HFFc6 (cell line): ENCODE measurements at regions not wholly inside any gene's neighbourhood (a gene's known extent, or its start where the extent isn't known, plus 50 kb on each side); places are given as distances from the start of the nearest gene placed in this dataset.
"Not testable (repeated sequence)": the region's sequence is repeated elsewhere in the genome, so short reads cannot be mapped to it uniquely, and the experiment has no call there.

Source experiments
- DNase-seq: peaks from one replicate; pipeline ENCODE4 v3.0.0-alpha.2; 2018
- H3K27ac Mint-ChIP-seq: 2 replicates; pipeline ENCODE4 v1.8.0; 2020; ENCODE audit warnings: mild to moderate bottlenecking, mixed read lengths
- H3K27me3 Mint-ChIP-seq: 2 replicates; pipeline ENCODE4 v1.8.0; 2021; ENCODE audit warnings: mild to moderate bottlenecking, moderate library complexity, mixed read lengths; ENCODE audit not compliant: insufficient read depth
- H3K36me3 Mint-ChIP-seq: 2 replicates; pipeline ENCODE4 v1.8.0; 2021; ENCODE audit warnings: low read depth, mixed read lengths
- H3K4me1 Mint-ChIP-seq: 2 replicates; pipeline ENCODE4 v1.8.0; 2020; ENCODE audit warnings: low read depth, mixed read lengths
- H3K4me3 Mint-ChIP-seq: 2 replicates; pipeline ENCODE4 v1.8.0; 2020; ENCODE audit warnings: mild to moderate bottlenecking, moderate library complexity, mixed read lengths
- H3K9me3 Mint-ChIP-seq: 2 replicates; pipeline ENCODE4 v1.8.0; 2020; ENCODE audit warnings: mild to moderate bottlenecking, mixed read lengths

DNA sequence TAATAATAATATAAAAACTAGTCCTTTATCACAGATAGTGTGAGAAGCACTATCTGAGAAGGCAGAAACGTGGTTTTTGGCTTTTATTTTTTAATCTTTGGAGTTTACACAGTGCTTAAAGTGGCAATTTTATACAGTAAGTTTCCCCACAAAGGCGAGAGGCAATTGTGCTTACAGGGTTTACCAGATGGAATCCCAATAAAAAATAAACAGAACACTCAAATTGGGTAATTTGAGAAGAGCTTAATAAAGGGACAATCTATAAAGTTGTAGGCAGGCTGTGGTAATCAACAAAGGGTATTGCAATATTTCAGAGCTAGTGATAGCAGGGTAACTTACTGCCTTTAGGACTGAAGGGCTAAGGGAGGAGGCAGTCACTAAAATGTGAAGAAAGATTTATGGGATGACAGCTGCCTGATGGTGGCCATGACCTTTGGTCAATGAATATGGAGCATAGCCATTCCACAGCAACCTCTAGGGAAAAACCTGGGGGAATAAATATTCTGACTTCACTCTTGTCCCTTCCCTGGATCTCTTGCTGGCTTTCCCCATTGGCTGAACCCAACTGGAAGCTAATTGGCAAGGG is 108.9 kb upstream of the GPR39 start:
- not testable (repeated sequence) for H3K27me3 Mint-ChIP-seq, H3K27ac Mint-ChIP-seq, H3K36me3 Mint-ChIP-seq, H3K9me3 Mint-ChIP-seq, H3K4me3 Mint-ChIP-seq, DNase-seq, H3K4me1 Mint-ChIP-seq

DNA sequence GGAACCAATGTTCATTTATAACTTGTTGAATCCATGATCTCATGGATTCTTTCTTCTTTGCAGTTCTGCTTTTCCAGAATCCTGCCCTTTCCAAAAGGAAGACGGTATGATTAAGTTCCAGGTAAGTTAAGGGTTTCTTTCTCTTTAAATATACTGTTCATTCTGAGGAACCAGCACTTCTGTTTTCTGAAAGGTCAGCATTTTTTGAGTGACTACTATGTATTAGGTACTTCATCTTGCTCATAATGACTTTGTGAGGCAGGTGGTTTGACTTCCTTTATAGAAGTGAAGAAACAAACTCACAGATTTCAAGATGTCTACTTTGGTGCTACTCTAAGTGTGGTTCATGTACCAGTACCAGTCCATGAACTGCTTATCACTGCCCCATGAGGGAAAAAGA is 107.4 kb upstream of the GPR39 start:
- not testable (repeated sequence) for H3K4me3 Mint-ChIP-seq, H3K27ac Mint-ChIP-seq, H3K4me1 Mint-ChIP-seq, H3K36me3 Mint-ChIP-seq, DNase-seq, H3K27me3 Mint-ChIP-seq, H3K9me3 Mint-ChIP-seq

DNA sequence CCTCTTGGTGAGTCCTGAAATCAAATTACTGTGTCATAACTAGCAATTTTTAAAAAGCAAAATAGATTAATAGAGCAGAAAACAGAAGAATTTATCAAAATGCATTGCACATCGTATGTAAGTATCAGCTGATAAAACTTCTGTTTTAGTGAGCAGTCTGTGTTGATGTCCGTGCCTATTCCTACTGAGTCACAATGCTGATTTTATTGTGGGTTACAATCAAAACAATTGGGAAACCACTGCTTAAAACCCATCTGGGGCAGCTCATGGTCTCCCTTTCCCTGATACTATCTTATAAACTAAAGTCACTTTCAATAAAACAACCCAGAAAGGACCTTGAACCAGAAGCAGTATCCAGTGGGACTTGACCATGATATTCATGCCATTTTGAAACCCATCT is 101.1 kb upstream of the GPR39 start:
- not testable (repeated sequence) for H3K4me3 Mint-ChIP-seq, H3K27ac Mint-ChIP-seq, DNase-seq, H3K36me3 Mint-ChIP-seq, H3K27me3 Mint-ChIP-seq, H3K9me3 Mint-ChIP-seq
- peaks cover 15% of the 10 kb centered on the region; the same call in 1 of the 2 replicates for H3K4me1 Mint-ChIP-seq

DNA sequence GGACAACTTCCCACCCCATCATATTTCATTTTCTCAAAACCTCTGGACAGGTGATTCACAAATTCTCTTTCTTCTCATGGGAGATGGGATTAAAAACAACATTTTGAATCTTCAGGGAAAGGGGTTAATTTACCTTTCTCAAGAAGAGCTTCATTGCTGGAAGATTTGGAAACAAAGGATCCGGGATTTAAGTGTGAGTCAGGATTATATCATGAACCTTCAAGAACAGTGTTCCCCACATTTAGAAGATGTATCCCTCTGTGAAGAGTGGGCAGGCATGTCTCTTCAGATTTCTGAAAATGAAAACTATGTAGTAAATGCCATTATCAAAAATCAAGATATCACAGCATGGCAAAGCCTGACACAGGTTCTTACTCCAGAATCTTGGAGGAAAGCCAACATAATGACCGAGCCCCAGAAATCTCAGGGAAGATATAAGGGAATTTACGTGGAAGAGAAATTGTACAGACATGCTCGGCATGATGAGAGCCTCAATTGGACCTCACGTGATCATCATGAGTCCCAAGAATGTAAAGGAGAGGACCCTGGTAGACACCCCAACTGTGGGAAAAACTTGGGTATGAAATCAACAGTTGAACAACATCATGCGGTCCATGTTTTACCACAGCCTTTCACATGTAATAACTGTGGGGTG is 99.5 kb upstream of the GPR39 start:
- not testable (repeated sequence) for DNase-seq, H3K9me3 Mint-ChIP-seq, H3K27me3 Mint-ChIP-seq, H3K36me3 Mint-ChIP-seq, H3K4me3 Mint-ChIP-seq, H3K27ac Mint-ChIP-seq
- H3K4me1 Mint-ChIP-seq = peaks cover 15% of the 10 kb centered on the region; the same call in 1 of the 2 replicates

DNA sequence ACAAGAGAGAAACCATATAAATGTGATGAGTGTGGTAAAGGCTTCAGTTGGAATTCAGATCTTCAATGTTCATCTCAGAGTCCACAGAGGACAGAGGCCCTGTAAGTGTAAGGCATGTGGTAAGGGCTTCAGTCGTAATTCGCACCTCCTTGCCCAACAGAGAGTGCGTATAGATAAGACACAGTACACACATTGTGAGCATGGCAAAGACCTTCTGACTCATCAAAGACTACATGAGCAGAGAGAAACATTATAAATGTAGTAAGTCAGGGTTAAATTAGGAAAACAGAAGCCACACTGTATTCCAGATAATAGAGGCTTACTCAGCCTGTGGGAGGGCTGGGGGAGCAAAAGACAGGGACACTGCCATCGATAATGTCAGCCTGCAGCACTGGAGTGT is 98.1 kb upstream of the GPR39 start:
- not testable (repeated sequence) for H3K27me3 Mint-ChIP-seq, H3K27ac Mint-ChIP-seq
- peaks cover 15% of the 10 kb centered on the region; the same call in 1 of the 2 replicates for H3K4me1 Mint-ChIP-seq

DNA sequence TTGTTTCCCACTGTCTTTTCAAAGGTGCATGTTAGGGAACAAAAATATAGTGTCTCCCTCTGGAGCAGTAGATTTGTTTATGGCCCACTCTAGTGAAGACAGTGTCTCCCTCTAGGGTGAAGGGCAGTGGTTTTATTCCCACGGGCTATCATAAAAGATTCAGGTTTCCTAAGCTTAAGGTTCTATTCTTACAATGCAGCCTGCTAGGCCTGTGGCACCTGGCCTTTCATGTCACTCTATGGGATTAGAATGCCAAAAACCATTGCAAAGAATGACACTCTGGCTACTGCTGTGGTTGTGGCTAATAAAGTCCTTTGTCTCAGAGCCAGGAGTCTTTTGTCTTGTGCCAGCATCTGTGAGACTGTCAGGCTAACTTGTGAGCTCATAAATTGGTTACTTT is 92.6 kb upstream of the GPR39 start:
- DNase-seq, H3K4me1 Mint-ChIP-seq, H3K4me3 Mint-ChIP-seq, H3K9me3 Mint-ChIP-seq, H3K36me3 Mint-ChIP-seq, H3K27ac Mint-ChIP-seq, H3K27me3 Mint-ChIP-seq: not testable (repeated sequence)

More for the DNA sequence above, 98.1 kb upstream of the GPR39 start:
- H3K4me3 Mint-ChIP-seq, H3K9me3 Mint-ChIP-seq, H3K36me3 Mint-ChIP-seq, DNase-seq: not testable (repeated sequence)

DNA sequence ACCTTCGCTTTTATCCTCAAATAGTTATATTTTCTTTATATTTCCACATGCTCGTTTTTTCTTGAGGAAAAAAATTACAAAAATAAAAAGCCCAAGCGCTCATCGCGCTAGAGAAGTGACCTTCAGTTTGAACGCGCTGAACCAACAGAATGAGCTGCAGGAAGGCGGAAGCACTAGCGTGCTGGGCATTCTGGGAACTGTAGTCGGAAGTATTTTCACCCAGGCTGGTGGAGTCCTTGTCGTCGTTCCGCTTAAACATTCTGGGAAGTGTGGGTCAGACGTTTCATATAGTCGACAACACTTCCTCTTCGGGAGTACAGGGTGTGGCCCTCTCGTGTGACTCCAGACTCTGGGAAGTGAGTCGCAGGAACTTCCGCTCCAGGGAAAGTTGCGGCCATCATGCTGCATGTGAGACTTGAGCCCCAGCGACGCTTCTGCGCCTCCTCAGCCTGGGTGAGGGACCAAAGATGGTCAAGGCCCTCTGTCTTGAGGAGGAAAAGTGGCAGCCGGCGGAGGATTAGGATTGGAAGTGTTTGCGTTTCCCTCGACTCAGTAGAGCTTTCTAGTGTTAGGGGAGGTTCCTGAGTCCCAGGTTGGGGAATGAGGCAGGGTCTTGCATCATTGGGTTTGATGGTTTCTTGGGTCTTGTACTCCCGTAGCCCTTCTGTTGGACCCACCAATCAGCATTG is 84.1 kb upstream of the GPR39 start:
- H3K4me3 Mint-ChIP-seq = peak overlapping the region; percentile 49

DNA sequence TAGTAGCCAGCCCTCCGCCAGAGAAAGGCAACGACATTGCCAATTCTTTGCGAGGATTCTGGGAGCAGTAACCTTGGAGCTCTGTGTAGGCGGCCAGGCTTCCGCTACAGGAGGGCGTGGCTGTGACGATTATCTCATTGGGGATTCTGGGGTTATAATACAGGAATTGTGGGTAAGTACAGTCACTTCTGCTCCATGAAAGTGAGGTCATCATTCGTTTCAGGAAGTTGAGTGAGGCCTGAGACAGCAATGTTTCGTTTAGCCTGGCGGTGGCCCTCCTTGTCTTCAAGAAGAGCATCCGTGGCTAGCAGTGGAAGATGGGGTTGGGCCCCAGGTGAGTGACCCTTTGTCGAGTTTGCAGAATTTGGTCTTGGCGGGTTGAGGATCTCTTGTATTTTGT is 79.5 kb upstream of the GPR39 start:
- H3K36me3 Mint-ChIP-seq, H3K27ac Mint-ChIP-seq, H3K9me3 Mint-ChIP-seq, H3K27me3 Mint-ChIP-seq, H3K4me1 Mint-ChIP-seq, H3K4me3 Mint-ChIP-seq, DNase-seq: not testable (repeated sequence)

More for the DNA sequence above, 84.1 kb upstream of the GPR39 start:
- not testable (repeated sequence) for H3K27ac Mint-ChIP-seq, H3K9me3 Mint-ChIP-seq, H3K27me3 Mint-ChIP-seq, DNase-seq, H3K4me1 Mint-ChIP-seq, H3K36me3 Mint-ChIP-seq

DNA sequence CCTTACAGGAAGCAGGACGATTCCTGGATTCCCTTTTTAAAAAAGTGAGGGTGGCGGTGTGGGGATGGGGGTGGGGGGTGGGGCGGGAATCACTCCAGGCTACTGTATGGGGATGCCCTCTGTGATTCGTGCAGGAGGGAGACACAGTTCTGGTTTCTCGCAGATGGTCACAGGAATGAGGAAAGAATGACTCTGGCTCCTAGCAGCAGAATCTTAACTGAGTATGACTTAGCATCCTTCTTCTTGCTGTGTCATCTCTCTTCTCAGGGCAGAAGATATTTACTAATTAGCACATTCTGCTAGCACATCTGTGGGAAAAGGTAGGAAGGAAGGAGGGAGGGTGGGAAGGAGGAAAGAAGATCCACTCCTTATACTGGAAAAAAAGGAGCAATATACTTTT is 78.8 kb upstream of the GPR39 start:
- not testable (repeated sequence) for H3K27ac Mint-ChIP-seq, H3K36me3 Mint-ChIP-seq, H3K9me3 Mint-ChIP-seq, H3K4me1 Mint-ChIP-seq, DNase-seq, H3K4me3 Mint-ChIP-seq, H3K27me3 Mint-ChIP-seq

DNA sequence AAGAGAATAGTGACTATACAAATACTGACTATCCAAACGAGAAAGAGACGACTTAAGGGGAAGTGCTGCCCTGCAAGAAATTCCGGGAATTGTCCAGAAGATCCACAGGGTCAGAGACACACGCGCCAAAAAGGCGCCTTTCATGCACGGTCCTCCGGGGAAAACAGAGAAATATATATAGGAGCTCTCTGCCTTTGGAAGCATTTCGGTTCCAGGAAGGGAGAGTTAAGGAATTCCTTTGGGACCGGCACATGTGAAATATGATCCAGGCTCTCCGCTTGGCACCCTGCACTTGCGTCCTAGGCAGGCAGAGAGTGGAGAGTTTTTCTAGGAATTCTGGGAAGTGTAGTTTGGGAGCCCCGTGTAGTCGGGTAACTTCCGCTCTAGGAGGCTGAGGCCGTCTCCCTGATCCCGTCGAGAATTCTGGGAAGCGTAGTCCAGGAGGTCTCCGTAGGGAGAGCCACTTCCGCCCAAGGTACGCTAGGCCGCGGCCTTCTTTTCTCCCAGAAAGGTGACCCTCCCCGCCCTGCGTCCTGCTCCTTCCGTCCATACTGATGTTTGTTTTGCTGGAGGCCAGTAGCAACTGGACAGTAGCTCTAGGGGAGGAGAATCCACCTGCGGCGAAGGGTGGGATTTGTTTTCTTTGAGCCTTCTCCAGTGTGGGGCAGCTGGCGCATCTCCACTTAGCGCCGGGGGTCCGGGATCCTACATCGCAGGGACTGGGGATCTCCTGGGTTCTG is 69.4 kb upstream of the GPR39 start:
- not testable (repeated sequence) for H3K27me3 Mint-ChIP-seq, H3K36me3 Mint-ChIP-seq, H3K9me3 Mint-ChIP-seq
- peak; percentile 90 for DNase-seq
- peaks cover 16% of the 10 kb centered on the region for H3K4me1 Mint-ChIP-seq
- H3K4me3 Mint-ChIP-seq = peak overlapping the region; percentile 87
- peak overlapping the region; percentile 82 for H3K27ac Mint-ChIP-seq
